Neural crest cell (in vitro differentiated cells): ENCODE measurements at regions not wholly inside any gene's neighbourhood (a gene's known extent, or its start where the extent isn't known, plus 50 kb on each side); places are given as distances from the start of the nearest gene placed in this dataset.

Experiments
- DNase-seq: peaks from one replicate; pipeline ENCODE4 v3.0.0; 2021; ENCODE audit warnings: low read depth, mixed read lengths, low spot score
- H3K27ac Mint-ChIP-seq: one replicate; pipeline ENCODE4 v1.8.0; 2021; ENCODE audit warnings: mild to moderate bottlenecking, mixed read lengths; ENCODE audit not compliant: unreplicated experiment
- H3K27me3 Mint-ChIP-seq: 2 replicates; pipeline ENCODE4 v1.8.0; 2021; ENCODE audit warnings: low read depth, mild to moderate bottlenecking, mixed read lengths
- H3K36me3 Mint-ChIP-seq: 2 replicates; pipeline ENCODE4 v1.8.0; 2021; ENCODE audit warnings: low read depth, mild to moderate bottlenecking, mixed read lengths
- H3K4me1 Mint-ChIP-seq: 2 replicates; pipeline ENCODE4 v1.8.0; 2021; ENCODE audit warnings: mixed read lengths
- H3K4me3 Mint-ChIP-seq: one replicate; pipeline ENCODE4 v1.8.0; 2021; ENCODE audit warnings: mild to moderate bottlenecking, mixed read lengths
- H3K9me3 Mint-ChIP-seq: 2 replicates; pipeline ENCODE4 v1.8.0; 2021; ENCODE audit warnings: mixed read lengths
- CTCF ChIP-seq: fragments of 200-600 bp; sonication (generic); conservative IDR thresholded peaks from 2 replicates; pipeline ENCODE4 v1.5.0; 2021; ENCODE audit warnings: antibody characterized with exemption, mild to moderate bottlenecking

GRCh38 chr1:106676021-106676420 is 380.5 kb upstream of the PRMT6 start:
- Mint-ChIP-seq H3K27ac (no peak overlapping the region), H3K36me3 (no peaks in the 10 kb centered on the region), H3K4me3 (no peak overlapping the region), H3K4me1 (no peaks in the 10 kb centered on the region), H3K9me3 (no peaks in the 10 kb centered on the region), H3K27me3 (no peaks in the 10 kb centered on the region)
- no peak for TF ChIP-seq CTCF
- no peak for DNase-seq

- no peaks in the 10 kb centered on the region for H3K9me3 Mint-ChIP-seq
Observed at GRCh38 chr1:106677181-106677580, 379.3 kb upstream of the PRMT6 start.

GRCh38 chr1:106677721-106678120 is 378.8 kb upstream of the PRMT6 start:
- no peaks in the 10 kb centered on the region for H3K9me3 Mint-ChIP-seq
- DNase-seq, result no peak
- no peak for TF ChIP-seq CTCF
- H3K27me3 Mint-ChIP-seq, result no peaks in the 10 kb centered on the region
- no peak overlapping the region for H3K27ac Mint-ChIP-seq
- peaks cover 4% of the 10 kb centered on the region for H3K4me1 Mint-ChIP-seq
- no peak overlapping the region for H3K4me3 Mint-ChIP-seq
- no peaks in the 10 kb centered on the region for H3K36me3 Mint-ChIP-seq

More at GRCh38 chr1:106677181-106677580, 379.3 kb upstream of the PRMT6 start:
- Mint-ChIP-seq H3K4me3 (no peak overlapping the region), H3K36me3 (no peaks in the 10 kb centered on the region), H3K27me3 (no peaks in the 10 kb centered on the region), H3K27ac (no peak overlapping the region), H3K4me1 (peaks cover 4% of the 10 kb centered on the region)
- DNase-seq, result no peak
- no peak for TF ChIP-seq CTCF

GRCh38 chr1:106678279-106679050 is 378.0 kb upstream of the PRMT6 start:
- H3K27me3 Mint-ChIP-seq, result no peaks in the 10 kb centered on the region
- no peak overlapping the region for H3K27ac Mint-ChIP-seq
- no peaks in the 10 kb centered on the region for H3K9me3 Mint-ChIP-seq
- DNase-seq, result no peak
- H3K4me1 Mint-ChIP-seq, result peaks cover 4% of the 10 kb centered on the region
- no peak for TF ChIP-seq CTCF
- no peaks in the 10 kb centered on the region for H3K36me3 Mint-ChIP-seq
- H3K4me3 Mint-ChIP-seq, result no peak overlapping the region

GRCh38 chr1:106680216-106680615 is 376.3 kb upstream of the PRMT6 start:
- H3K4me3 Mint-ChIP-seq, result no peak overlapping the region
- H3K4me1 Mint-ChIP-seq, result peaks cover 4% of the 10 kb centered on the region

More at GRCh38 chr1:106680216-106680615, 376.3 kb upstream of the PRMT6 start:
- no peaks in the 10 kb centered on the region for H3K27me3 Mint-ChIP-seq
- TF ChIP-seq CTCF, result no peak
- peak overlapping the region; percentile 54 for H3K27ac Mint-ChIP-seq
- no peak for DNase-seq
- no peaks in the 10 kb centered on the region for H3K9me3 Mint-ChIP-seq
- H3K36me3 Mint-ChIP-seq, result no peaks in the 10 kb centered on the region
